K562 (cell line): ENCODE measurements at regions not wholly inside any gene's neighbourhood (a gene's known extent, or its start where the extent isn't known, plus 50 kb on each side); places are given as distances from the start of the nearest gene placed in this dataset.

Experiments
- ATF7 ChIP-seq: fragments of 450-650 bp; IDR thresholded peaks from 2 replicates; pipeline ENCODE4 v1.7.1; 2014; ENCODE audit warnings: mild to moderate bottlenecking, moderate library complexity
- CBX3 ChIP-seq, 2 experiments: IDR thresholded peaks; 1 replicate in 1 of 2; 2 replicates in 1 of 2; pipeline ENCODE4 v1.6.1; 2012; ENCODE audit warnings: inconsistent platforms in 2 of 2, low read length in 2 of 2, borderline replicate concordance in 1 of 2, control low read depth in 1 of 2
- FOXM1 ChIP-seq, 2 experiments: fragments of 450-650 bp in 1 of 2; sonication (generic) in 1 of 2; formaldehyde crosslinking in 1 of 2; IDR thresholded peaks; 2 replicates each; pipeline versions ENCODE4 v1.6.1 to v1.9.0; 2017 to 2022; ENCODE audit warnings: low read depth in 2 of 2, mild to moderate bottlenecking in 2 of 2, missing genetic modification reagents in 1 of 2, moderate library complexity in 1 of 2
- GTF3C2 ChIP-seq: IDR thresholded peaks from 3 replicates; pipeline ENCODE4 v1.6.1; 2011; ENCODE audit warnings: borderline replicate concordance, mild to moderate bottlenecking, moderate library complexity; ENCODE audit not compliant: insufficient read length; ENCODE audit errors: extremely low read depth
- KLF16 ChIP-seq: IDR thresholded peaks from 2 replicates; pipeline ENCODE4 v1.6.1; 2016; ENCODE audit warnings: antibody characterized with exemption
- PHB2 ChIP-seq: fragments of 450-650 bp; IDR thresholded peaks from 2 replicates; pipeline ENCODE4 v1.6.1; 2017; ENCODE audit warnings: low read depth
- RBM25 ChIP-seq: fragments of 200-400 bp; formaldehyde crosslinking; IDR thresholded peaks from 2 replicates; pipeline ENCODE4 v1.6.1; 2018; ENCODE audit warnings: low read length, low read depth, moderate library complexity; ENCODE audit not compliant: severe bottlenecking
- SMARCE1 ChIP-seq: fragments of 450-650 bp; IDR thresholded peaks from 2 replicates; pipeline ENCODE4 v1.7.1; 2016; ENCODE audit warnings: mild to moderate bottlenecking
- TAF1 ChIP-seq: IDR thresholded peaks from 2 replicates; pipeline ENCODE4 v1.6.1; 2011; ENCODE audit warnings: mild to moderate bottlenecking, low read length, moderate library complexity; ENCODE audit not compliant: insufficient read depth, control insufficient read depth, severe bottlenecking; ENCODE audit errors: extremely low read depth
- THAP12 ChIP-seq: fragments of 250-450 bp; sonication (Bioruptor Pico); IDR thresholded peaks from 2 replicates; pipeline ENCODE4 v1.9.0; 2021; ENCODE audit warnings: mild to moderate bottlenecking, inconsistent platforms
- TRIM24 ChIP-seq, 2 experiments: fragments of 450-650 bp; IDR thresholded peaks; 2 replicates each; pipeline ENCODE4 v1.6.1; 2016
- U2AF2 ChIP-seq: fragments of 200-400 bp; formaldehyde crosslinking; optimal IDR thresholded peaks from 2 replicates; pipeline ENCODE3; 2017; ENCODE audit warnings: low read depth, mild to moderate bottlenecking, low read length
- USF2 ChIP-seq: sonication (generic); formaldehyde crosslinking; IDR thresholded peaks from 2 replicates; pipeline ENCODE4 v1.5.0; 2020; ENCODE audit warnings: missing genetic modification reagents
- ZBTB2 ChIP-seq: fragments of 450-650 bp; IDR thresholded peaks from 2 replicates; pipeline ENCODE4 v1.6.1; 2016; ENCODE audit warnings: antibody characterized with exemption
- ZNF133 ChIP-seq: fragments of 250-450 bp; sonication (Bioruptor Pico); IDR thresholded peaks from 2 replicates; pipeline ENCODE4 v1.4.0; 2020; ENCODE audit warnings: mild to moderate bottlenecking
- ZNF696 ChIP-seq: fragments of 250-450 bp; sonication (Bioruptor Pico); conservative IDR thresholded peaks from 2 replicates; pipeline ENCODE4 v1.4.0; 2020; ENCODE audit warnings: mild to moderate bottlenecking, moderate library complexity
- TF ChIP-seq, protein P1 (sequence below): sonication (generic); formaldehyde crosslinking; IDR thresholded peaks from 2 replicates; pipeline ENCODE4 v1.8.1; 2023; ENCODE audit warnings: mild to moderate bottlenecking, missing genetic modification reagents

DNA sequence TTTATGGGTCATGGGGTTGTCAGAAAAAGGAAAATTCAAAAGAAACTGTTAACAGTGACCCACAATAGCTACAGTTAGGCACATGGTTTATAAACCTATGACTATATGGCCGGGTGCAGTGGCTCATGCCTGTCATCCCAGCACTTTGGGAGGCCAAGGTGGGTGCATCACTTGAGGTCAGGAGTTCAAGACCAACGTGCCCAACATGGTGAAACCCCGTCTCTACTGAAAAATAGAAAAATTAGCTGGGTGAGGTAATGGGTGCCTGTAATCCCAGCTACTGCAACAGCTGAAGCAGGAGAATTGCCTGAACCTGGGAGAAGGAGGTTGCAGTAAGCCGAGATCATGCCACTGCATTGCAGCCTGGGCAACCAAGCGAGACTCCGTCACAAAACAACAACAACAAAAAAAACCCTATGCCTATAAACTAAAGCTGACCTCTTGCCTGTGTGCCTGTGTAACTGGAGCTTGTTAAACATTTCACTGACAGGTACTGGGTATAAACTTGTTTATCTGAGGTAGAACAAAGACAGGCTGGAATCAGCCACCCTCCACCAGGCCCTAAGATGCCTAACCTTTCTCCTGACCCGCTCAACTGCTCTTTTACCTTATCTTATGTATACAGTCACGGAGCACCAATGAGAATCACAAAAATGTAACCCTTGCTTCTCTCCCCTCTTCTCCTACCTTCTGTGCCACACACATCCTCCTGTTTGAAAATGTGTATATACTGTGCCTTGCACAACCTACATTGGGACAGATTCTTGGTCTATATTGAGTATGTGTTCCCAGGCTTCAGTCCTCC, 62.9 kb upstream of the ATF7IP2 start (continued):
- TF ChIP-seq ZBTB2 (0 out of 2 replicates have a peak, but pooled peaks have one; percentile 27), CBX3 (IDR thresholded peaks at IDR 0.05; ENCODE audit: borderline replicate concordance in 1 of 2, low read length in 2 of 2) (no peak), KLF16 (peak; percentile 36; the same call in 1 of the 2 replicates), GTF3C2 (no peak), ATF7 (no peak), TRIM24 (IDR thresholded peaks at IDR 0.05) (peak; percentile 54 to 78; a peak in 3 of 4 replicates), PHB2 (no peak), FOXM1 (IDR thresholded peaks at IDR 0.05; ENCODE audit: low read depth) (peak; percentile 53; the same call in 1 of the 2 replicates), FOXM1 (CRISPR knock-in tag; IDR thresholded peaks at IDR 0.05; ENCODE audit: low read depth) (no peak), RBM25 (no peak), SMARCE1 (0 out of 2 replicates have a peak, but pooled peaks have one; percentile 30), THAP12 (CRISPR knock-in tag) (no peak), ZNF133 (CRISPR knock-in tag) (no peak), TAF1 (no peak), ZNF696 (no peak), U2AF2 (no peak), USF2 (no peak)
- TF ChIP-seq, protein P1, sequence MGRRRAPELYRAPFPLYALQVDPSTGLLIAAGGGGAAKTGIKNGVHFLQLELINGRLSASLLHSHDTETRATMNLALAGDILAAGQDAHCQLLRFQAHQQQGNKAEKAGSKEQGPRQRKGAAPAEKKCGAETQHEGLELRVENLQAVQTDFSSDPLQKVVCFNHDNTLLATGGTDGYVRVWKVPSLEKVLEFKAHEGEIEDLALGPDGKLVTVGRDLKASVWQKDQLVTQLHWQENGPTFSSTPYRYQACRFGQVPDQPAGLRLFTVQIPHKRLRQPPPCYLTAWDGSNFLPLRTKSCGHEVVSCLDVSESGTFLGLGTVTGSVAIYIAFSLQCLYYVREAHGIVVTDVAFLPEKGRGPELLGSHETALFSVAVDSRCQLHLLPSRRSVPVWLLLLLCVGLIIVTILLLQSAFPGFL (CRISPR knock-in tag), result no peak
